HG03097 (cell line): ENCODE measurements at regions not wholly inside any gene's neighbourhood (a gene's known extent, or its start where the extent isn't known, plus 50 kb on each side); places are given as distances from the start of the nearest gene placed in this dataset.
"Not testable (repeated sequence)": the region's sequence is repeated elsewhere in the genome, so short reads cannot be mapped to it uniquely, and the experiment has no call there.

Experiments
- ATAC-seq: cut with Tn5 transposase; IDR thresholded peaks from one replicate; pipeline ENCODE4 v1.9.1; 2021; ENCODE audit not compliant: unreplicated experiment, low FRiP score

DNA sequence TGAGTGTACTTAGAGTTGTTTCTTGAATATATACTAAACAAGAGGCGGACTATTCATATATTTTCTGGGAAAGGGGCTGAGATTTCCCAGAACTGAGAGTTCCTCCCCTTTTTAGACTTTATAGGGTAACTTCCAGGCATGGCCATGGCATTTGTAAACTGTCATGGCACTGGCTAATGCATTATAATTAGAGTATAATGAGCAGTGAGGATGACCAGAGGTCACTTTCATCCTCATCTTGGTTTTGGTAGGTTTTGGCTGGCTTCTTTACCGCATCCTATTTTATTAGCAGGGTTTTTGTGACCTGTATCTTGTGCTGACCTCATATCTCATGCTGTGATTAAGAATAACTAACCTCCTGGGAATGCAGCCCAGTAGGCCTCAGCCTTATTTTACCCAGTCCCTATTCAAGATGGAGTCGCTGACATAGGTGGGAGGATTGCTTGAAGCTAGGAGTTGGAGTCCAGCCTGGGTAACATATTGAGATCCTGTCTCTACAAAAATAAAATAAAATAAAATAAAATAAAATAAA lies 91.4 kb downstream of the MOBP start:
- ATAC-seq, result no peak

DNA sequence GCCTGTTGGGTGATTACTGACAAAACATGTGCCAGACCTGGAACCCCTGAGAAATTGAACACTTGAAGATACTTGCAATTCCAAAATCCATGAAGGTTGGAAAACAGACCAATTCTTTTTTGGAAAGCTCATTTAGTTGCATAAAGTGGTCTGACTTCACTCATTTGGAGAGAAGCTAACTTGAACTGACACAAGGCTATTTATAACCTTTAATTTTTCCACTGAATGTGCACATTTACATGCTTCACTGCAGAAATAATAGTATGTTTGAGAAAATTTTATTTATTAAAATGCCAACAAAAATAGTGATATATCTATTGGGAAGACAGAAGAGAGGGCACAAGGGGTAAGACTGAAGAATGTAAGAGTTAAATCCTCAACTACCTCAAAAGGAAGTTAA lies 92.1 kb downstream of the MOBP start:
- no peak for ATAC-seq

DNA sequence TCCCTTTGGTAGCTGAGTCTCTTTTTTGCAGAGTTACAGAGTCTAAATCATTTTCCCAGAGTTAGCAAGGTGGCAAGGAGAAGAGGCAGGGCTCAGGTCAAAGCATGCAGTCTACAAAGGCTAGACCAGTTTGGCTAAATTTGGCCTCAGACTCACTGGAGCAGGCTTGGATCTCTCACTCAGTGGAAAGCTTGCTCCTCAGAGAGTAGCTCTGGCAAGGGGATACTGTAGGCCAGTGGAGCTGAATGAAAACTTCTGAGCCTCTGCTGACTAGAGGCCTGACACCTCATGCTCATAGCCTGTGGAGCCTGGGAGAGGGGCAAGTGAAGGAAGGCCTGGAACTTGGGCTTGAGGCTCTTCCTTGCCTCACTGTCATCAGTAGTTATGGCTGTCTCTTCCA lies 101.0 kb downstream of the MOBP start:
- no peak for ATAC-seq

DNA sequence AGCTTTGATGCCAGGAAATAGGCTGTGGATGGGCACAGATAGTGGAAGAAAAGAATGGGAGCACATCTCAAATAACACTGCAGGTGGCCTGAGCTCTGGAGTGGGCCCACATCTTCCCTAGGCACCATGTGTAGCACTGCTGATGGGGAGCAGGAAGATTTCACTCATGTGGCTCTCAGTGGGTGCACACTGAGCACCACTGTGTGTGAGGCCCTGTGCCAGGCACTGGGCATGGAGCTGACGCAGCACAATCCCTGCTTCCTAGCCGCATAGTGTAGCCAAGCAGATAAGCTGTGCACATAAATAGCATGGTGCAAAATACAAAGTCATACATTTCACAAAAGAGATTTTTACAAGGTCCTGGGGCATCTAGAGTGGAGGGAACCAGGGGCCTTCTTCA lies 101.6 kb downstream of the MOBP start:
- no peak for ATAC-seq

DNA sequence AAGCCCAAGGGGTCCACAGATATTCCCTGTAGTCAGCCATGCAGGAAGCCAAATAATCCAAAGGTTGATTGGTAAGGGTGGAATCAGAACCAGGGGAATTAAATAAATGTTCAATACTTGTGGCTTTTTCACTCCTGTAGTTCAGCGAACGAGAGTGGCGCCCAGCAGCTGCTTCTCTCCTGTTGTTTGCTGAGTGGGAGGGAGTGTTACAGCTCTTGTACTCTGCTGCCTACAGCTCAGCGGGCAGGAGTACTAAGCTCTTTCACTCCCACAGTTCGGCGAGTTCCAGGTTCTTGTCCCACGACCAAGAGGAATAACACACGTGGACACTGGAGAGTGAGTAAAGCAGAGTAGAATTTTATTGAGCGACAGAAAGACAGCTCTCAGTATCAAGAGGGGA lies 105.9 kb downstream of the MOBP start:
- ATAC-seq, result no peak

DNA sequence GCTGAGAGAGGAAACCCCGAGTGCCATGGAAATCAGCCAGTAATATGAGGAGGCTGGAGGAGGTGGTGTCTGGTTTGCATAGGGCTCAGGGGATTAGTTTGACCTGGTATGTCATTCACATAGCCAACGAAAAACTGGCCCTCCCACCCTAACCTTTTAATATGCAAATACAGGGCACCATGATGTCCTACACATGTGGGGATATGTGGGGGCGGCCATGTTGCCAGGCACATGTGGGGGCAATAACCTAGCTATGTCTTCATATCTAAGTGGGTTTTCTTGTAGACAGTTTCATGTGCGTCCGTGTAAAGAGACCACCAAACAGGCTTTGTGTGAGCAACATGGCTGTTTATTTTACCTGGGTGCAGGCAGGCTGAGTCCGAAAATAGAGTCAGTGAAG lies 110.1 kb downstream of the MOBP start:
- no peak for ATAC-seq

DNA sequence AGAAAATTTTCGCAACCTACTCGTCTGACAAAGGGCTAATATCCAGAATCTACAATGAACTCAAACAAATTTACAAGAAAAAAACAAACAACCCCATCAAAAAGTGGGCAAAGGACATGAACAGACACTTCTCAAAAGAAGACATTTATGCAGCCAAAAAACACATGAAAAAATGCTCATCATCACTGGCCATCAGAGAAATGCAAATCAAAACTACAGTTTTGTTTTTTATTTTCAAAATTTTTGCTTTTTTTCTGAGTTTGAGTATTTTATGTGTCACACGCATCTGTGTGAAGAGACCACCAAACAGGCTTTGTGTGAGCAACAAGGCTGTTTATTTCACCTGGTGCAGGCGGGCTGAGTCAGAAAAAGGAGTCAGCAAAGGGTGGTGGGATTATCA lies 118.7 kb downstream of the MOBP start:
- not testable (repeated sequence) for ATAC-seq

DNA sequence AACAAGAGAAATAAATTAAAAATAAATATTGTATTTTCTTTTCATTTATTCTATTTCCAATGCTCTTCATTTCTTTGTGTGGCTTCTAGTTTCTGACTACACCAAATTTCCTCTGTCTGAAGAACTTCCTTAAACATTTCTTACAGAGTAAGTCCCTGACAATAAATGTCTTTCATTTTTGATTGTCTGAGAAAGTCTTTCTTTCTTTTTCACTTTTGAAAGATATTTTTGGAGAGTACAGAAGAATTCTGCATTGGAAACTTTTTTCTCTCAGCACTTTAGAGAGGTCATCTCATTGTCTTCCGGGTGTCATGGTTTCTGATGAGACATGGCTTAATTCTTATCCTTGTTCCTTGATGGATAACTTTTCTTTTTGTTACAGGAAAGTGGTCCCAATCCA lies 119.6 kb downstream of the MOBP start:
- no peak for ATAC-seq

DNA sequence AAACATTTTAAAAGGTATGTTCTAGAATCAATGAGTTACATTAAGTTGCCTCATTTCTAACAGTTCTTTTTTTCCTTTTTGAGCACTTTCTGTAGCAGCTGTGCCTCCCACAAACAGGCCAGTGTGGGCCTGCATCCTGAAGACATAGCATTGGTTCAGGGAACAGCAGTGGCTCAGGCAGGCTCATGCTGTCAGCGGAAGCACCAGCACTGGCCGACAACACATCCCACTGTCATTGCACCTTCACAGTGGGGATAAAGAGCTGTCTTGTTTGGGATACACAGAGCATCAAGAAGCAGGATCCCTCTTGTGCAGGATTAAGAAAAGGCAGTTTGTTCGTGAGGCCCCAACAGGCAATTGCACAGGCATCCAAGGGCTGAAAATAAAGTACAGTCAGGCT lies 123.3 kb downstream of the MOBP start:
- no peak for ATAC-seq

DNA sequence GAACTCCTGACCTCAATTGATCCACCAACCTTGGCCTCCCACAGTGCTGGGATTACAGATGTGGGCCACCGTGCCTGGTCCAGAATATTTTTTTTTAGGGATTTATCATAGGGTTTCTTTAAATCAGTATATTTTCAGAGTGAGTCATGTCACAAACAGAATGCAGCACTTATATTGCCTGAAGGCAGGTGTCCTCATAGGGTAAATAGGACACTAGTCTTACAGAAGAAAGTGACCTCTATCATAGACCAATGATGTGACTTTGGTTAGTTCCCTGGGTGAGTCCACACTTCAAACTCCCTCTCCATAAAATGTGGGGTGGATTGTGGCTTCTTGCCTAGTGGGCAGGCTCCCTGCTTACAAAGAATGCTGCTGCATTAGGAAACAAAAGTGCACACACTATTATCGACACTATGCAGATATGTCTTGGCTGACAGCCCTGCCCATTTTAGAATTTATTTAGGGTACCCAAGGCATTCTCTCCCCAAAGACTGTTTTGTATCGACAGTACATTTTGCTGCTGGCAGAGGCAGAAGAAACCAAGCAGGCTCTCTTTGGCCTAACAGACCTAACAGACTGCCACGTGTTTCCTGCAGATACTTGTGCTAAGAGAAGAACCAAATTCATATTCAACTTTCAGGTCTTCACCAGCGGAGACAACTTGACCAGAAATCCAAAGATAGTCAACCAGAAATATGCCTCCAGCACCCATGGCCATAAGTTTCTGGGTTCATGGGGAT lies 125.0 kb downstream of the MOBP start:
- ATAC-seq, result no peak

DNA sequence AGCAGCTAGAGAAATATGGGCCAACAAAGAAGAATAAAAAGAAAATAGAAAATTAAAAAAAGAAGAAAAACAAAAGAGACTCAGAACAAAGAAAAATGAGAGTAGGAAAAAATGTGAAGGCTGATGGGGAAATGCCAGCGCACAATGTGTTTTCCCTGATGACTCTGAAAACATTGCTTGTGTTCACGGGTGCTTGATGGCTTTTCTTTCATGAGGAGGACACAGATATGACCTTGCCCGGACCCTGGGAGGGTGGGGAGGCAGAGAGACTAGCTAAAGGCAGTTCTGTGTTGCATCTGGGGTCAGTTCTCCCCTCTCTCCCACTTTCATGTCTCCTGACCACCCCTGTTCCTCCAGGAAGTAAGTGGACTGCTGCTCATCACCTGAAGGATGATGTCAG lies 125.9 kb downstream of the MOBP start:
- no peak for ATAC-seq

DNA sequence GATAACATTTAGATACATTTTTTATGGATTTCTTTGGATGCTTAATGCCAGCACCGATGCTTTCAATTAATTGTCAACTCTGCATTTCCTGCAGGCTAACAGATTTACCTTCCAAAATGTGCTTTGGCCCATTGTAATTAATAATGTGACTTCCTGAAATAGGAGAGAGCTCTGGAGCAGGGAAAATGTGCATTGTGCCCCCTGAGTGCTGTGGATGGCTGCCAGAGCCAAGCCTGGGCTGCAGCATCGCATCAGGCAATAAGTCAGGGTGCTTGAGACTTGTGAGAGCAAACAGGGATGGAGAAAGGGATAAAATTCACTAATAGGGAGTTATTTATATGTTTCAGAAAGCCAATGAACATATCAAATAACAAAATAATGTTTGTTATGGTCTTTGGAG lies 133.8 kb downstream of the MOBP start:
- ATAC-seq, result no peak

DNA sequence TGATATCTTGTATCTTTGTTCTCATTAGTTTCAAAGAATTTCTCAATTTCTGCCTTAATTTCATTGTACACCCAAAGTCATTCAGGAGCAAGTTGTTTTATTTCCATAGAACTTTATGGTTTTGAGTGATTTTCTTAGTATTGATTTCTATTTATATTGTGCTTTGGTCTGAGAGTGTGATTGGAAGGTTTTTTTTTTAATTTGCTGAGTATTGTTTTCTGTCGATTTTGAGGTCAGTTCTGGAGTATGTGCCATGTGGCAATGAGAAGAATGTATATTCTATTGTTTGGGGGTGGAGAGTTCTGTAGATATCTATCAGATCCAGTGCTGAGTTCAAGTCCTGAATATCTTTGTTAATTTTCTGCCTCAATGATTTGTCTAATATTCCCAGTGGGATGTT lies 138.4 kb downstream of the MOBP start:
- no peak for ATAC-seq

DNA sequence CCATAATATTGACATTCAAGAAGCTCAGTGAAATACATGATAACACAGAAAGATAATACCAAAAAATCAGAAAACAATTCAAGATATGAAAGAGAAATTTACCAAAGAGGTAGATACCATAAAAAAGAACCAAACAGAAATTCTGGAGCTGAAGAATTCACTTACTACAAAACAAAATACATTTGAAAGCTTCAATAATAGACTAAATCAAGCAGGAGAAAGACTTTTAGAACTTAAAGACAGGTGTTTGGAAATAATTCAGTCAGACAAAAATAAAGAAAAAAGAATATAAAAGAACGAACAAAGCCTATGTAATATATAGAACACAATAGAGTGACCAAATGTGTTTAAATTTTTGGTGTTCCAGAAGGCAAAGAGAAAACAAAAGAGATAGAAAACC lies 158.7 kb downstream of the MOBP start:
- no peak for ATAC-seq

DNA sequence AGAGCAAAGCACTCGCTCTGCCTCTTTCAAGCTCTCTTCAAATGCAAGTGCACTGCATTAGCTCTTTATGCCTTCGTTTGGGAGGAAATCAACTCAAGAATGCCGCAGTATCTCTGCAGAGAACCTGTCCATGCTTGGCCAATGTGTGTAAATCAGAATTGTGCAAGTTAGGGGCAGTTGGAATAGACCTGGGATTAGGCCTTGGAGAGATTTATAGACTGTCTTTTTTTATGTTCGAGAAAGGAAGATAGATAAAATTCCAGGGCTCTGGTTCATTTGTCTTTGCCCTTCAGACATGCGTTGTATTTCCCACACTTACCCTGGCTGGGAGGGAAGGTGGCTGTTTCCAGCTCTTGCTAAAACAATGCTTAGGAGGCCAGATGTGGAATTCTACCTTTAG lies 163.7 kb downstream of the MOBP start:
- no peak for ATAC-seq

DNA sequence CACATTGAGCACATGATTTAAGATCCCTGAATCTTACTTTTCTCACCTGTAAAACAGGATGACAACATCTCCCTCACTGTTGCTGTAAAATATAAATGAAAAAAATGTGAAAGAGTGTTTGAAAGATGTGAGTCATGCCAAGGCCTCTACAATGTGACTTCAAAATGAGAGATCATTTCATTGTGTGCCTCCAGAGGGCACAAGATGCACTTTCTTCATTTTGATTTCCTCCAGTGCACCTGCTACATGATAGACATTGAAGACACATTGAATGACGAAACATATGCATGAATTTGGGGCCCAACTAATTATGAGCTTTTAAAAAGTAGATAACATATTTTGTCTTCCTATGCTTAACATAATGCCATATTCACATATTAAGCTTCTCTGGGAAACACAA lies 170.3 kb downstream of the MOBP start:
- no peak for ATAC-seq

DNA sequence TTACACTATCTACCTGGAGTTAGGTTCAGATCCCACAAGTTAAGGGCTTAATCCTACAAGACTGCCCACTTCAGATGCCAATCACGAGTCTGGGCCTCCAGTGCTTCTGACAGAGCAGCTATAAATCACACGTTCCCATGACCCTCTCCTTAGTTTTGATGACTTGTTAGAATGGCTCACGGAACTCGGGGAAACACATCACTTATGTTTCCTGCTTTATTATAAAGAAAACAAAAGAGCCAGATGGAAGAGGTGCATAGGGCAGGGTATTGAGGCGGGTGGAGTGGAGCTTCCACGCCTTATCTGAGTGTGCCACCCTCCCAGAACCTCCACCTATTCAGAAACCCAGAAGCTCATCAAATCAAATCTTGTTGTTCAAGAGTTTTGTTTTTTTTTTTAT lies 170.8 kb downstream of the MOBP start:
- ATAC-seq, result no peak

DNA sequence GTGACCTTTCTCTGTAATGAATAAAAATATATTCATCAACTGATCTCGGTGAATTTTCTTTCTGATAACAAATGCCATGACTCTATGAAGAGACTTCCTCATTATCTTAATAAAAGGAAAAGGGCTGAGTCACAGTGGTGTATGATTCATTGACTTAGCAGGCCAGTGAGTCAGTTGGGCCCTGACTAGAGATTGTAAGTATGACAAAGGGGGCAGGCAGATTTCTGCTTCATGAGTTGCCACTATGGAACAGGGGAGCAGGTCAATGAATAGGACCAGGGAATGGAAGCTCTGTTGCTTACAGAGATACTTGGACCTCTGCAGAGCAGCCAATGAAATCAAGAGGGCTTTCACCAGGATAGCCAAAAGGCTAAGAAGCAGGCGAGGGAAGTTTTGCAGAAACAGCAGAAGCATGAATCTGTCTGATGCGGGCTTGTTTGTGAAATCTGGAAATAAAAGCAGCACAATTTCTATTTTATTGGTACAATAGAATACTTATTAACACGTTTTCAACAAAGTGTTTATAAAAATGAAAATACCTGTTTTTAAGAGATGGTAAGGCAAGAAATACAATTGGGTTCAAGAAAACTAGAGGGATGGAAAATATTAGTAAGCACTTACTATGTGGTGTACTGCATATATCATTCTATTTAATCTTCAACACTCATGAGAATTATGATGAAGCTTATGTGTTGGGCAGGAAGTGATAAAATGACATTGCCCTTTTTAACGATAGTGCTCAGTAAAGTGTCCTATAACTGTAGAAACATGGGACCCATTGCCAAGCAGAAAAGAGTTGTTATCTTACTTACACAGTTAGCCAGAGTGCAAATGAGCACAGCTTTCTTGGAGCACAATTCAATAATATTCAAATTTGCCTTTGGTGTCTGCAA lies 169.8 kb upstream of the MYRIP start:
- ATAC-seq, result no peak

DNA sequence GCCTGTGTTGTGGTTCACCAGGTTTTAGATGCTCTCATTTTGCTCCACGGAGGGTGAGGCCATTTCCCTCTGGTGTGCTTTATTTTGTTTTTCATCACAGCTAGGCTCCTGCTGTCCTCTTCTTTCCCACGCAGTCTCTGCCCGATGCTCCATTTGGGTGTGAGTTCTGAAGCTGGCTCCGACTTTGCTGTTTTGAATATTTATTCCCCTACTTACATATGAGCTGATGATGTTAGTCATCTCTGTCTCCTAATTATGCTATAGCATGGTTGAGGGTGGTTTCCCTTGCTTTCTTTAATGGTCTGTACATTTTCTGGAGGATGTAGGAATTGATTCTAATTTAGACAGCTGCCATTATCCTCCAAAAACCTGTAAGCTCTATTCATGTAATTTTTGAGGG lies 168.1 kb upstream of the MYRIP start:
- ATAC-seq, result no peak

DNA sequence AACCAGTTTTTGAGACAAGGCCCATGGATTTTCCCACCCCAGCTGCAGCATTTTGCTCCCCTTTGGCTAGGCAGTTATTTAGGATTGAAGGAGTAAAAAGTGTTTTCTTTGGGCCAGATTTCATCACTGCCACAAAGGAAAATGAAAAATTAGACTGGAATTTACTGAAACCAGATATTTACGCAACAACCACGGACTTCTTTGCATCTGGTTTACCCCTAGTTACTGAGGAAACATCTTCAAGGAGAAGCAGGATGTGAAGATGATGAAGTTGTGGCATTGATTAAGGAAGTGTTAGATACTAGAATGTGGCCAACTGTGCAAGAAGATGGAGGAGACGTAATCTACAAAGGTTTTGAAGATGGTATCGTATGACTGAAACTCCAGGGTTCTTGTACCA lies 165.2 kb upstream of the MYRIP start:
- no peak for ATAC-seq

DNA sequence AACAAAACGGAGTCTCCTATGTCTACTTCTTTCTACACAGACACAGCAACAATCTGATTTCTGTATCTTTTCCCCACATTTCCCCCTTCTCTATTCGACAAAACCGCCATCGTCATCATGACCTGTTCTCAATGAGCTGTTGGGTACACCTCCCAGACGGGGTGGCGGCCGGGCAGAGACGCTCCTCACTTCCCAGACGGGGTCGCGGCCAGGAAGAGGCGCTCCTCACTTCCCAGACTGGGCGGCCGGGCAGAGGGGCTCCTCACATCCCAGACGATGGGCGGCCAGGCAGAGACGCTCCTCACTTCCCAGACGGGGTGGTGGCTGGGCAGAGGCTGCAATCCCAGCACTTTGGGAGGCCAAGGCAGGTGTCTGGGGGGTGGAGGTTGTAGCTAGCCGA lies 158.2 kb upstream of the MYRIP start:
- not testable (repeated sequence) for ATAC-seq
